ENCODE measurements at regions not wholly inside any gene's neighbourhood (a gene's known extent, or its start where the extent isn't known, plus 50 kb on each side); places are given as distances from the start of the nearest gene placed in this dataset.
"Not testable (repeated sequence)": the region's sequence is repeated elsewhere in the genome, so short reads cannot be mapped to it uniquely, and the experiment has no call there.

- no peak for DNase-seq (ENCODE audit: low read depth in 1 of 2, low spot score in 1 of 2)
These were observed 220.6 kb upstream of the SGO1 start for GRCh38 chr3:20406611-20407011.

DNA sequence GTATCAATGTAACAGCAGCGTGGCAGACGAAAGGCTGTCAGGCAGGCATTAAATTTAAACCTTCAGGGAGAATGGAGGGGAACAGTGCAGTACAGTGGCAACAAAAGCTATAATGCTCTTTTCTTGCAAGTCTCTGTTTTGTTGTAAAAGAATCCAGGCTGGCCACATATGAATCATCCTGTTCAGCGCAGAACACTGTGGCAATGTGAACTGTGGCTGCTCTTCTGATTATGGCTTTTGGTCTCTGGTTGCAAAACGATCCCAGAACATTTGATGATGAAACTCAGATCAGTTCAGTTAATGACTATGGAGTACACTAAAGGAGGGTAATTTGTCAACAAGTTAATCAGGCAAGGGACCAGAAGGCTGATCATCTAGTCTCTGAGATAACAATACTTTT is 219.7 kb upstream of the SGO1 start:
- no peak for DNase-seq (ENCODE audit: low read depth in 1 of 2, low spot score in 1 of 2)

DNA sequence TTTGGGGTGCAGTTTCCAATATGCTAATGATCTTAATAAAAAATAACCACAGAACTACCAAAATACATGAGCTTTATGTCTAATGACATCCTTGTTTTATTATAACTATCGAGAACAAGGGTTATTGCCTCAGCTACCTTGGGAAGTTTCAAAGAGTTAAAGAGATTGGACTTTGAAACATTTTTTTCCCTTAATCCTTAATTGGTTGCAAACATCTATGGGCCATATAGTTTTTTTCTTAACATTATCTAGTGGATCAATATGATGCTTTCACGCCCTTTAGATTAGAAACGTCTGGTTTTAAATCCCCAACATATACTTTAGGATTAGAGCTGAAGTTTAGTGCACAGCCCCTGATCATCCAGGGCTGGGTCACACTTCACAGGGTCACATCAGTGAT is 219.2 kb upstream of the SGO1 start:
- DNase-seq (ENCODE audit: low read depth in 1 of 2, low spot score in 1 of 2) = no peak

DNA sequence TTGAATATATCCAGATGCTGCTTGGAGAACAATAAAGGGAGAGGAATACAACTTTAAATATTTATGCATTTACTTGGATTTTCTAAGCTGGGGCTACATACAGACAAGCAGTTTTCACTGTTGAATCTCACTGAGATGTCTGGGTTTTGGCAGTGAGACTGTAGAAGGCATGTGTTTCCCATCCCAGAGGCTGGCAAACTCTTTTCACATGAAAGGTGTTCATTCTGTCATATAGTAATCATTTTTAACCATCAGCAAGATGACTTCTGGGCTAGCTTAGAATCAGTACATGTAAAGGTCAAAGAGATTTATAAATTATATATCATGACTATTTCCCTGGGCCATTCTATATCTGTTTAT is 218.7 kb upstream of the SGO1 start:
- no peak for DNase-seq (ENCODE audit: low read depth in 1 of 2, low spot score in 1 of 2)

DNA sequence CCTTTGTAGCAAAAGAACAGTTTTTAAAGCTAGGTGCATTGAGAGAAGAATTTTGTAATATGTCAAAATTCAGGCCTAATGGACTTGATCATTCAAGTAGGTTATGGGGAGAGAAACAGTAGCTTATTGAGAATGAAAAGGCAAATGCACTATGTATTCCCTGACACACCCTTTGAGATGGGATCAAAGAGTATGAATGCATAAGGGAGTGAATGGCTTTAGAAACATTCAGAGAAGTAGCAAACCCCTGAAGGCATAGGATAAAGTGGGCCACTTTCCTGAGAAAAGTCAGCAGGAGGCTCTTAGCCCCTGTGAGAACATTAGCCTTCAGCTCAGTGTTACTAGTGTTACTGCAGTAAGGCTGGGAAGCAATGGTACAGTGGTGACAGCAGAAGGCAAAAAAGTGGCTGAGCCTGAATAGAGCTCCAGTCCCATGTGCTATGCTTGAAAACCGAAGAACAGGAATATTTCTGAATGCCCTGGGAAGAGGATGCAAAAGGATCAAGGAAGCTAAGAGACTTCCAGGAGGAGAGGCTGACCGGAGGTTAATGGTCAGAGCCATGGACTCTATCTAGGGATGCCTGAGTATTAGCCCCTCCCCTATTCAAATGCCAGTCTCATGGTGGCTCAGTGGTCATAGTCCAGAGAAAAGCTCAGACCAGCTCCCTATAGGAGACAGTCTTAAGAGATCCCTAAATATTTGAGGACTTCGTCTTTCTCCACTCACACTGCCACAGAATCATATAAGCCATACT is 218.2 kb upstream of the SGO1 start:
- no peak for DNase-seq (ENCODE audit: low read depth in 1 of 2, low spot score in 1 of 2)

- DNase-seq (ENCODE audit: low read depth in 1 of 2, low spot score in 1 of 2) = no peak
These were observed 215.2 kb upstream of the SGO1 start for GRCh38 chr3:20401253-20401652.

- DNase-seq (ENCODE audit: low read depth in 1 of 2, low spot score in 1 of 2) = no peak
These were observed 214.7 kb upstream of the SGO1 start for GRCh38 chr3:20400686-20401085.

GRCh38 chr3:20400281-20400680 is 214.3 kb upstream of the SGO1 start:
- DNase-seq (ENCODE audit: low read depth in 1 of 2, low spot score in 1 of 2) = no peak

DNA sequence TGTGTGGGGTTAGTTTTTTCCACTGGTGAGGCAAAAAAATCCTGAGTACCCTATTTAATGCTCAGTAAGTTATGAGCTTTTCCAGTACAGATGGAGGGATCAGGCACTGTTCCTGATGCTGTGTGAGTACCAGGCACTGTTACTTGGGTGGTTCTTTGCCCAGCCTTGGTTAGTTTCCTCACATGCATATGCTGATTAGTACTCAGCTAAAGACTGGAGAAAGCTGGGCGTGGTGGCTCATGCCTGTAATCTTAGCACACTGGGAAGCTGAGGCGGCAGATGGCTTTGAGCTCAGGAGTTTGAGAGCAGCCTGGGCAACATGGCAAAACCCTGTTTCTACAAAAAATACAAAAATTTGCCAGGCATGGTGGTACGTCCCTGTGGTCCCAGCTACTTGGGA is 210.3 kb upstream of the SGO1 start:
- no peak for DNase-seq (ENCODE audit: low read depth in 1 of 2, low spot score in 1 of 2)

- no peak for DNase-seq (ENCODE audit: low read depth in 1 of 2, low spot score in 1 of 2)
These were observed 209.7 kb upstream of the SGO1 start for GRCh38 chr3:20395692-20396091.

DNA sequence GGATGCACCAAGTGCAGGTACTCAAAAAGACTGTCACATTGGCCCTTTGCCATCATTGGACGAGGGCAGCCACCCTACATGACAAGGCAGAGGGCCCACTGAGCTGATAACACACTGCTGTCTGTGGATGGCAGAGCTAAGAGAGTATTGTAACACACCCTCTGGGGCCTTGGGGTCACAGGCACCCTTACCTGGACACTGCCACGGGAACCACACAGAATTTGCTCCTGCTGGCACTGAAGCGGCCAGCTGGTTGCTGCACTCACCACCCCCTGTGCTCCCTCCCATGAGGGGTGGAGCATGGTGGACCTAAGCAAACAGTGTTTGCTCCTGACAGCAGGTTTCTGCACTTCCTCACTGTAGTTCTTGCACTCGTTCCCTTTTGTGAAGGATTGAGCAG is 208.2 kb upstream of the SGO1 start:
- no peak for DNase-seq (ENCODE audit: low read depth in 1 of 2, low spot score in 1 of 2)

DNA sequence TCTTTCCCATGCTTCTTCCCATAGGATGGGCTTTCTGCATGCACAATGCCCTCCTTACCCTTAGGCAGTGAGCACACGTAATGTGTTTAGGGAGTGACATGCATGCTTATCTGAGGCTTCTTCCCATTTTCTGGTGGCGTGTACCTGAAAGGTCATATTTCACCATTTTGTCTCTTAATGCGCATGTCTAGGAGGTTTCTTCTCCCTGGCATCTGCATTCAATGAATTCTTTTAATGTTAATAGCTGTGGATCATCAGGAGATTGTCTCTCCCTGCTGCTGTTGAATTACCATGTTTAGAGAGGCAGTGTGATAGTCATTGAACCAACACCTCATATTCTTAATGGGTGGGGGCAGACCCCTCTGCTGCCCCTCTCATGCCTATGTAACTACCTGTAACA is 205.6 kb upstream of the SGO1 start:
- no peak for DNase-seq (ENCODE audit: low read depth in 1 of 2, low spot score in 1 of 2)

GRCh38 chr3:20388971-20389370 is 203.0 kb upstream of the SGO1 start:
- DNase-seq (ENCODE audit: low read depth in 1 of 2, low spot score in 1 of 2) = no peak

DNA sequence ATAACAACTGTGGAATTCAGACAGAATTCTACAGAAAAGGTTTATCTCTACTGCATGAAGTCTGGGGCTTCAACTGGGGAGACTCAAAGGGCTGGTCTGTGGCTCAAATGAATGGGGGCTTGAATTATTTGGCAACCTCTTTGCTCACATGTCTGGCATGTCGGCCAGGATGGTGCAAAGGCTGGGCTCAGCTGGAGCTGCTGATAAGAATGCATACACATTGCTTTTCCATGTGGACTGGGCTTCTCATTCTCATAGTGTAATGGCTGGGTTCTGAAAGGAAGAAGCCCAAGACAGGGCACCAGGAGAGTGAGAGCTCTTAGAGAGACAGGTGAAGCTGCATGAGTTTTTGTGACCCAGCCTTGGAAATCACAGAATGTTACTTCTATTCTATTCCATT is 194.3 kb upstream of the SGO1 start:
- DNase-seq (ENCODE audit: low read depth in 1 of 2, low spot score in 1 of 2) = no peak

DNA sequence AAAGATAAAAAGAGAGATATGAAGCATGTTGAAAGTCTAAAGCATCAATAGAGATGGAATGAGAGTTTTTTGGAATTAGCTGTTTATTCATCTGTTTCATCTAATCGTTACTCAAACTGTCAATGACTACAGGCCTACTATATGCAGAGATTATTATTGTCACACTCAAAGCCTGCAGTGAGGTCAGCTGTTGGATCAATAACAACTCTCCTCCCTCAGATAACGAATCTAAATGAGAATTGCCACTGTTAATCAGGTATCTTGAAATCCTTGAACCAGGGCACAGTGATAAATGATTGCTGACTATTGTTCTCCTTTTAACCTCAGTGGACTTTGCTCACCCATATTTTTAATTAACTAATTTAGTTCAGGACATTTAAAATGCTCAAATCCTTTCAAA is 192.3 kb upstream of the SGO1 start:
- no peak for DNase-seq (ENCODE audit: low read depth in 1 of 2, low spot score in 1 of 2)

DNA sequence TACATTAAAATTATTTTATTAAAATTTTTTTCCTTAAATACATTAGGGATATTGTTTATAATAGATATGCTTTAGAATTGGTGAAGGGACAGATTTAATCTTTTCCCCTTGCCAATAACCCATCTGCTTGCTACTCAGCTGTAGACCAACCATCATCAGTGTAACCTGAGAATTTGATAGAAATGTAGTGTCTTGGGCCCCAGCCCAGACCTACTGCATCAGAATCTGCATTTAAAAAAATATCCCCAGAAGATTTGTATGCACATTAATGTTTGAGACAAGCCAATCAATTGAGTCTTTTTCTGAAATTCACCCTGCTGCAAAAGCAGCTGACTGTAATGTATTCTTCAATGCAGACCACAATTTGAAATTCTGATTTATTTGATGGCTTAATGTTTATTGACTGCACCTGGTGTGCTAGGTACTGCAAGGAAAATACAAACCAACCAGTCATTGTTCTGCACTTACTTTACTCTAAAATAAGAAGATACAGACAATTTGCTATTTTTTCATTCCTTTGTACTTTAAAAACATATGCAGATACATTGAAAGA is 190.7 kb upstream of the SGO1 start:
- no peak for DNase-seq (ENCODE audit: low read depth in 1 of 2, low spot score in 1 of 2)

- DNase-seq (ENCODE audit: low read depth in 1 of 2, low spot score in 1 of 2) = no peak
These were observed 189.3 kb upstream of the SGO1 start for GRCh38 chr3:20375302-20375701.

- DNase-seq (ENCODE audit: low read depth in 1 of 2, low spot score in 1 of 2) = not testable (repeated sequence)
These were observed 184.5 kb upstream of the SGO1 start for GRCh38 chr3:20370273-20371063.

- no peak for DNase-seq (ENCODE audit: low read depth in 1 of 2, low spot score in 1 of 2)
These were observed 175.0 kb upstream of the SGO1 start for GRCh38 chr3:20361000-20361399.

GRCh38 chr3:20353286-20353685 is 167.3 kb upstream of the SGO1 start:
- DNase-seq (ENCODE audit: low read depth in 1 of 2, low spot score in 1 of 2) = no peak

DNA sequence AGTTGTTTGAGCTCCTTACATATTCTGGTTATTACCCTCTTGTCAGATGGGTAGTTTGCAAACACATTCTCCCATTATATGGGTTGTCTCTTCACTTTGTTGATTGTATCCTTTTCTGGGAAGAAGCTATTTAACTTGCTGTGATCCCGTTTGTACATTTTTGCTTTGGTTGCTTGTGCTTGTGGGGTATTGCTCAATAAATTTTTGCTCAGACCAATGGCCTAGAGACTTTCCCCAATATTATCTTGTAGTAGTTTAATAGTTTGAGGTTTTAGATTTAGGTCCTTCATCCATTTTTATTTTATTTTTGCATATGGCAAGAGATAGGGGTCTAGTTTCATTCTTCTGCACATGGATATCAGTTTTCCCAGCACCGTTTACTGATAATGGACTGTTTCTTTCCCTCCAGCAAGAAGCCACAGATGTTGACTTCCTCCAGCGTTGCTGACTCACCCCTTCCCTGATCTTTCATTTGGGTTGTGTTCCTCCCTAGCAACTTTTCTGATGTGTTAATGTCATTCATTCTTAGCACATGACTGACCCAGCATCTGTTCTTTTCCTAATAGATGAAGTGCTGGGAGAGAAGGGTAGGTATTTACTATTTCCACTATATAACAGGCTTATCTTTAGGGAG is 166.7 kb upstream of the SGO1 start:
- no peak for DNase-seq (ENCODE audit: low read depth in 1 of 2, low spot score in 1 of 2)

- DNase-seq (ENCODE audit: low read depth in 1 of 2, low spot score in 1 of 2) = no peak
These were observed 164.4 kb upstream of the SGO1 start for GRCh38 chr3:20350449-20350848.
